ENCODE measurements at regions not wholly inside any gene's neighbourhood (a gene's known extent, or its start where the extent isn't known, plus 50 kb on each side); places are given as distances from the start of the nearest gene placed in this dataset.
"Not testable (repeated sequence)": the region's sequence is repeated elsewhere in the genome, so short reads cannot be mapped to it uniquely, and the experiment has no call there.

- H3K27ac ChIP-seq (ENCODE audit: extremely low read depth, low read depth, low read length), result no peak overlapping the region
- no peak overlapping the region for H3K4me3 ChIP-seq (ENCODE audit: low read depth, low read length)
- TF ChIP-seq PRDM2 (tag by site-specific recombination; IDR thresholded peaks at IDR 0.05; ENCODE audit: borderline replicate concordance) (no peak), ZNF837 (tag by site-specific recombination; IDR thresholded peaks at IDR 0.05) (no peak), ZNF555 (tag by site-specific recombination; conservative IDR thresholded peaks at IDR 0.05) (no peak), ZNF624 (tag by site-specific recombination; IDR thresholded peaks at IDR 0.05) (no peak), ZNF639 (tag by site-specific recombination; IDR thresholded peaks at IDR 0.05) (no peak), ZFP69B (tag by site-specific recombination; IDR thresholded peaks at IDR 0.05) (no peak)
- ChIA-PET POLR2A (no interaction called here), CTCF (no interaction called here)
- H3K4me1 ChIP-seq (ENCODE audit: control insufficient read depth, insufficient read depth, low read length), result no peaks in the 10 kb centered on the region
- H3K9me3 ChIP-seq (ENCODE audit: control insufficient read depth, insufficient read depth, low read depth, low read length), result no peaks in the 10 kb centered on the region
- H3K36me3 ChIP-seq (ENCODE audit: control insufficient read depth in 2 of 2, insufficient read depth in 1 of 2, low read length in 2 of 2), result no peaks in the 10 kb centered on the region
Measured at GRCh38 chrX:143336261-143336660, 181.0 kb downstream of the SPANXN3 start.

GRCh38 chrX:143319526-143319925 lies 197.7 kb downstream of the SPANXN3 start:
- TF ChIP-seq ZBTB1 (tag by site-specific recombination; IDR thresholded peaks at IDR 0.05), result no peak
- TF ChIP-seq AEBP2 (tag by site-specific recombination; IDR thresholded peaks at IDR 0.05; ENCODE audit: borderline replicate concordance), result no peak
- no peak for TF ChIP-seq ZNF138 (tag by site-specific recombination; IDR thresholded peaks at IDR 0.05; ENCODE audit: borderline replicate concordance)
- no peak for TF ChIP-seq HOXA7 (CRISPR knock-in tag; IDR thresholded peaks at IDR 0.05; ENCODE audit: borderline replicate concordance)
- TF ChIP-seq SP3 (tag by site-specific recombination; IDR thresholded peaks at IDR 0.05), result no peak
- TF ChIP-seq ZNF266 (tag by site-specific recombination; IDR thresholded peaks at IDR 0.05; ENCODE audit: low read depth), result no peak
- no peak for TF ChIP-seq ZNF792 (tag by site-specific recombination; IDR thresholded peaks at IDR 0.05)
- no peak for TF ChIP-seq ZNF184 (tag by site-specific recombination; IDR thresholded peaks at IDR 0.05)
- TF ChIP-seq ZNF132 (tag by site-specific recombination; IDR thresholded peaks at IDR 0.05; ENCODE audit: borderline replicate concordance), result no peak
- TF ChIP-seq ZNF239 (tag by site-specific recombination; IDR thresholded peaks at IDR 0.05), result no peak
- TF ChIP-seq ZNF391 (tag by site-specific recombination; IDR thresholded peaks at IDR 0.05; ENCODE audit: borderline replicate concordance, low read depth), result no peak
- no peak for TF ChIP-seq ZNF155 (tag by site-specific recombination; IDR thresholded peaks at IDR 0.05)
- TF ChIP-seq BCL11A (tag by site-specific recombination; IDR thresholded peaks at IDR 0.05; ENCODE audit: low read depth), result no peak
- TF ChIP-seq ZNF133 (tag by site-specific recombination; IDR thresholded peaks at IDR 0.05), result no peak
- no peak for TF ChIP-seq ZNF585B (tag by site-specific recombination; IDR thresholded peaks at IDR 0.05)
- ChIA-PET CTCF (interaction anchor here (0.7 kb wide), 1 partner anchor 171 kb away, joined by 3 read pairs; no protein-coding TSS in a partner anchor), POLR2A (no interaction called here)
- Histone ChIP-seq H3K4me1 (ENCODE audit: control insufficient read depth, insufficient read depth, low read length) (no peaks in the 10 kb centered on the region), H3K9me3 (ENCODE audit: control insufficient read depth, insufficient read depth, low read depth, low read length) (no peaks in the 10 kb centered on the region), H3K4me3 (ENCODE audit: low read depth, low read length) (no peak overlapping the region), H3K27ac (ENCODE audit: extremely low read depth, low read depth, low read length) (no peak overlapping the region), H3K36me3 (ENCODE audit: control insufficient read depth in 2 of 2, insufficient read depth in 1 of 2, low read length in 2 of 2) (no peaks in the 10 kb centered on the region)

GRCh38 chrX:143318857-143319256 lies 198.4 kb downstream of the SPANXN3 start:
- H3K27ac ChIP-seq (ENCODE audit: extremely low read depth, low read depth, low read length); H3K4me3 ChIP-seq (ENCODE audit: low read depth, low read length); POLR2A ChIA-PET; H3K36me3 ChIP-seq (ENCODE audit: control insufficient read depth in 2 of 2, insufficient read depth in 1 of 2, low read length in 2 of 2); H3K4me1 ChIP-seq (ENCODE audit: control insufficient read depth, insufficient read depth, low read length); H3K9me3 ChIP-seq (ENCODE audit: control insufficient read depth, insufficient read depth, low read depth, low read length): not testable (repeated sequence)
- CTCF ChIA-PET, result interaction anchor here (0.7 kb wide), 1 partner anchor 172 kb away, joined by 3 read pairs; no protein-coding TSS in a partner anchor
